ENCODE measurements at regions not wholly inside any gene's neighbourhood (a gene's known extent, or its start where the extent isn't known, plus 50 kb on each side); places are given as distances from the start of the nearest gene placed in this dataset.

- no peak for DNase-seq
Observed at GRCh38 chr9:99509900-99510535, 287.9 kb downstream of the SEC61B start.

GRCh38 chr9:99511723-99512122 is 289.6 kb downstream of the SEC61B start:
- DNase-seq (no peak), ATAC-seq (no peak)
- no peak overlapping the region for H3K4me3 ChIP-seq
- H3K4me1 ChIP-seq: peaks cover 0 to 12% (median 0%) of the 10 kb centered on the region in 9 donors
- no peak overlapping the region for H3K27ac ChIP-seq
- no peaks in the 10 kb centered on the region for H3K27me3 ChIP-seq
- 82% methylated on average over 3 of the region's 3 CpGs for WGBS, 2 donors
- H3K9me3 ChIP-seq: no peaks in the 10 kb centered on the region
- intact Hi-C loops (cut with DNase I): no loop called here
- H3K36me3 ChIP-seq: no peaks in the 10 kb centered on the region
- no peak for TF ChIP-seq CTCF (IDR thresholded peaks at IDR 0.05)

More at GRCh38 chr9:99509900-99510535, 287.9 kb downstream of the SEC61B start:
- TF ChIP-seq CTCF (IDR thresholded peaks at IDR 0.05): no peak
- no peak overlapping the region for H3K4me3 ChIP-seq
- H3K4me1 ChIP-seq: peaks cover 0 to 12% (median 0%) of the 10 kb centered on the region in 9 donors
- 51 to 65% methylated on average over 4 of the region's 4 CpGs for whole genome bisulfite sequencing, 2 donors
- no peaks in the 10 kb centered on the region for H3K9me3 ChIP-seq
- intact Hi-C loops (cut with DNase I): no loop called here
- H3K27ac ChIP-seq: no peak overlapping the region
- no peak for ATAC-seq
- no peaks in the 10 kb centered on the region for H3K36me3 ChIP-seq
- H3K27me3 ChIP-seq: no peaks in the 10 kb centered on the region

GRCh38 chr9:99513441-99514112 is 291.5 kb downstream of the SEC61B start:
- Histone ChIP-seq H3K9me3 (no peaks in the 10 kb centered on the region), H3K27ac (no peak overlapping the region), H3K4me1 (peaks cover 0 to 12% (median 0%) of the 10 kb centered on the region in 9 donors), H3K36me3 (no peaks in the 10 kb centered on the region), H3K4me3 (no peak overlapping the region), H3K27me3 (no peaks in the 10 kb centered on the region)
- intact Hi-C loops (cut with DNase I): no loop called here
- 79 to 87% methylated on average over 2 of the region's 2 CpGs for WGBS, 2 donors
- DNase-seq: no peak
- no peak for ATAC-seq
- no peak for TF ChIP-seq CTCF (IDR thresholded peaks at IDR 0.05)

GRCh38 chr9:99515093-99515492 is 293.0 kb downstream of the SEC61B start:
- WGBS, 2 donors: 63 to 76% methylated on average over 1 of the region's 1 CpG
- intact Hi-C loops (cut with DNase I): no loop called here
- Histone ChIP-seq H3K36me3 (no peaks in the 10 kb centered on the region), H3K27ac (no peak overlapping the region), H3K4me3 (no peak overlapping the region), H3K4me1 (peaks cover 0 to 6% (median 0%) of the 10 kb centered on the region in 9 donors), H3K9me3 (no peaks in the 10 kb centered on the region), H3K27me3 (no peaks in the 10 kb centered on the region)
- TF ChIP-seq CTCF (IDR thresholded peaks at IDR 0.05): no peak
- ATAC-seq: peak in 1 of 8 donors; percentile 37
- DNase-seq: no peak
